Stimulated activated CD4-positive, alpha-beta T cell treated with anti-CD3 and anti-CD28 coated beads, Interleukin-12 subunit alpha, Interleukin-12 subunit beta, amount 100 ng/mL, for 48 hours (primary cell): ENCODE measurements at regions not wholly inside any gene's neighbourhood (a gene's known extent, or its start where the extent isn't known, plus 50 kb on each side); places are given as distances from the start of the nearest gene placed in this dataset.

Experiments used
- DNase-seq, 3 donors: peaks; one replicate each; pipeline ENCODE4 v3.0.0-alpha.2; 2020; ENCODE audit warnings: low read depth in 2 of 3, low spot score in 1 of 3

GRCh38 chr3:59450946-59451763 is 401.3 kb upstream of the CFAP20DC start:
- DNase-seq, result peak; percentile 25 to 48 (median 30)

GRCh38 chr3:59450437-59450836 is 400.6 kb upstream of the CFAP20DC start:
- DNase-seq, result no peak

GRCh38 chr3:59446775-59447465 is 397.1 kb upstream of the CFAP20DC start:
- DNase-seq, result no peak

- DNase-seq, result no peak
These were observed 394.9 kb upstream of the CFAP20DC start for GRCh38 chr3:59444676-59445075.

- DNase-seq, result no peak
These were observed 394.5 kb upstream of the CFAP20DC start for GRCh38 chr3:59444294-59444671.

GRCh38 chr3:59443618-59444293 is 393.9 kb upstream of the CFAP20DC start:
- no peak for DNase-seq

GRCh38 chr3:59442046-59442445 is 392.2 kb upstream of the CFAP20DC start:
- DNase-seq, result no peak

GRCh38 chr3:59440285-59441028 is 390.6 kb upstream of the CFAP20DC start:
- DNase-seq, result no peak

GRCh38 chr3:59438492-59438891 is 388.7 kb upstream of the CFAP20DC start:
- DNase-seq, result no peak

GRCh38 chr3:59436164-59436958 is 386.5 kb upstream of the CFAP20DC start:
- DNase-seq, result no peak

GRCh38 chr3:59433546-59433945 is 383.7 kb upstream of the CFAP20DC start:
- no peak for DNase-seq

GRCh38 chr3:59432665-59433064 is 382.8 kb upstream of the CFAP20DC start:
- no peak for DNase-seq

- DNase-seq, result no peak
These were observed 380.5 kb upstream of the CFAP20DC start for GRCh38 chr3:59430341-59430740.

GRCh38 chr3:59429198-59429597 is 379.4 kb upstream of the CFAP20DC start:
- no peak for DNase-seq

GRCh38 chr3:59426821-59427565 is 377.2 kb upstream of the CFAP20DC start:
- no peak for DNase-seq

- DNase-seq, result peak; percentile 25 to 45 (median 41)
These were observed 376.1 kb upstream of the CFAP20DC start for GRCh38 chr3:59425942-59426341.

- no peak for DNase-seq
These were observed 375.5 kb upstream of the CFAP20DC start for GRCh38 chr3:59425371-59425770.

- no peak for DNase-seq
These were observed 374.6 kb upstream of the CFAP20DC start for GRCh38 chr3:59424268-59425010.

GRCh38 chr3:59423707-59424106 is 373.9 kb upstream of the CFAP20DC start:
- DNase-seq, result no peak
